HEK293T (cell line): ENCODE measurements at regions not wholly inside any gene's neighbourhood (a gene's known extent, or its start where the extent isn't known, plus 50 kb on each side); places are given as distances from the start of the nearest gene placed in this dataset.

ENCODE experiments used
- BHLHE40 ChIP-seq: fragments of 450-650 bp; IDR thresholded peaks from 2 replicates; pipeline ENCODE4 v1.6.1; 2016; ENCODE audit warnings: mild to moderate bottlenecking, moderate library complexity, borderline replicate concordance
- LEF1 ChIP-seq: fragments of 450-650 bp; IDR thresholded peaks from 2 replicates; pipeline ENCODE4 v1.6.1; 2017; ENCODE audit warnings: mild to moderate bottlenecking, borderline replicate concordance
- SP1 ChIP-seq: fragments of 450-650 bp; IDR thresholded peaks from 2 replicates; pipeline ENCODE4 v1.6.1; 2017

GRCh38 chr13:73177916-73178565 lies 119.2 kb downstream of the KLF5 start:
- TF ChIP-seq LEF1 (no peak), BHLHE40 (no peak), SP1 (no peak)
